Endothelial cell (in vitro differentiated cells): ENCODE measurements at regions not wholly inside any gene's neighbourhood (a gene's known extent, or its start where the extent isn't known, plus 50 kb on each side); places are given as distances from the start of the nearest gene placed in this dataset.

Experiments
- DNase-seq: peaks from one replicate; pipeline ENCODE4 v3.0.0; 2021; ENCODE audit warnings: low spot score
- H3K27ac Mint-ChIP-seq: one replicate; pipeline ENCODE4 v1.8.0; 2021; ENCODE audit warnings: mixed read lengths, inconsistent platforms; ENCODE audit not compliant: unreplicated experiment
- H3K27me3 Mint-ChIP-seq: one replicate; pipeline ENCODE4 v1.8.0; 2021; ENCODE audit warnings: mild to moderate bottlenecking, moderate library complexity, mixed read lengths, inconsistent platforms; ENCODE audit not compliant: unreplicated experiment
- H3K36me3 Mint-ChIP-seq: one replicate; pipeline ENCODE4 v1.8.0; 2021; ENCODE audit warnings: mild to moderate bottlenecking, low read depth, mixed read lengths, inconsistent platforms; ENCODE audit not compliant: unreplicated experiment
- H3K4me1 Mint-ChIP-seq: one replicate; pipeline ENCODE4 v1.8.0; 2021; ENCODE audit warnings: mild to moderate bottlenecking, mixed read lengths, inconsistent platforms; ENCODE audit not compliant: unreplicated experiment
- H3K4me3 Mint-ChIP-seq: one replicate; pipeline ENCODE4 v1.8.0; 2021; ENCODE audit warnings: mild to moderate bottlenecking, mixed read lengths, inconsistent platforms; ENCODE audit not compliant: unreplicated experiment
- H3K9me3 Mint-ChIP-seq: one replicate; pipeline ENCODE4 v1.8.0; 2021; ENCODE audit warnings: mixed read lengths, inconsistent platforms; ENCODE audit not compliant: unreplicated experiment
- TF ChIP-seq, protein P1 (sequence below): fragments of 200-600 bp; sonication (generic); IDR thresholded peaks from one replicate; pipeline ENCODE4 v1.5.0; 2021; ENCODE audit warnings: antibody characterized with exemption; ENCODE audit not compliant: unreplicated experiment

DNA sequence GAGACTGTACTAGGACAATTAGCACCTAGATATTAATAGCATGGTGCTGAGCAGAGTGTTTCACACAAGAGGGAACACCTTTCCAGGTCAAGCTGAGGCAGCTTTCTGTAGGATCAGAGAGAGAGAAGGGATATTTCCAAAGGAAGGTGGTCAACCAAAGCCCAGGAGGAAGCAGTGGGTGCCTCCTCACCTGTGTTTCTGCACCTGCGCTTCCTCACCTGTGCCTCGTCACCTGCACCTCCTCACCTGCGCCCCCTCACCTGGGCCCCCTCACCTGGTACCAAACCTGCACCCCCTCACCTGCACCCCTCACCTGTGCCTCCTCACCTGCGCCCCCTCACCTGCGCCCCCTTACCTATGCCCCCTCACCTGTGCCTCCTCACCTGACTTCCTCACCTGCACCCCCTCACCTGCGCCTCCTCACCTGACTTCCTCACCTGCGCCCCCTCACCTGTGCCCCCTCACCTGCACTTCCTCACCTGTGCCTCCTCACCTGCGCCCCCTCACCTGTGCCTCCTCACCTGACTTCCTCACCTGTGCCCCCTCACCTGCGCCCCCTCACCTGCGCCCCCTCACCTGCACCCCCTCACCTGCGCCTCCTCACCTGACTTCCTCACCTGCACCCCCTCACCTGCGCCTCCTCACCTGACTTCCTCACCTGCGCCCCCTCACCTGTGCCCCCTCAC is 67.9 kb downstream of the TTLL2 start:
- Mint-ChIP-seq H3K36me3 (no peaks in the 10 kb centered on the region), H3K27ac (no peak overlapping the region), H3K4me1 (no peaks in the 10 kb centered on the region), H3K27me3 (peaks cover 1% of the 10 kb centered on the region), H3K9me3 (no peaks in the 10 kb centered on the region), H3K4me3 (peak overlapping the region; percentile 23)
- TF ChIP-seq, protein P1, sequence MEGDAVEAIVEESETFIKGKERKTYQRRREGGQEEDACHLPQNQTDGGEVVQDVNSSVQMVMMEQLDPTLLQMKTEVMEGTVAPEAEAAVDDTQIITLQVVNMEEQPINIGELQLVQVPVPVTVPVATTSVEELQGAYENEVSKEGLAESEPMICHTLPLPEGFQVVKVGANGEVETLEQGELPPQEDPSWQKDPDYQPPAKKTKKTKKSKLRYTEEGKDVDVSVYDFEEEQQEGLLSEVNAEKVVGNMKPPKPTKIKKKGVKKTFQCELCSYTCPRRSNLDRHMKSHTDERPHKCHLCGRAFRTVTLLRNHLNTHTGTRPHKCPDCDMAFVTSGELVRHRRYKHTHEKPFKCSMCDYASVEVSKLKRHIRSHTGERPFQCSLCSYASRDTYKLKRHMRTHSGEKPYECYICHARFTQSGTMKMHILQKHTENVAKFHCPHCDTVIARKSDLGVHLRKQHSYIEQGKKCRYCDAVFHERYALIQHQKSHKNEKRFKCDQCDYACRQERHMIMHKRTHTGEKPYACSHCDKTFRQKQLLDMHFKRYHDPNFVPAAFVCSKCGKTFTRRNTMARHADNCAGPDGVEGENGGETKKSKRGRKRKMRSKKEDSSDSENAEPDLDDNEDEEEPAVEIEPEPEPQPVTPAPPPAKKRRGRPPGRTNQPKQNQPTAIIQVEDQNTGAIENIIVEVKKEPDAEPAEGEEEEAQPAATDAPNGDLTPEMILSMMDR, result no peak
- no peak for DNase-seq

DNA sequence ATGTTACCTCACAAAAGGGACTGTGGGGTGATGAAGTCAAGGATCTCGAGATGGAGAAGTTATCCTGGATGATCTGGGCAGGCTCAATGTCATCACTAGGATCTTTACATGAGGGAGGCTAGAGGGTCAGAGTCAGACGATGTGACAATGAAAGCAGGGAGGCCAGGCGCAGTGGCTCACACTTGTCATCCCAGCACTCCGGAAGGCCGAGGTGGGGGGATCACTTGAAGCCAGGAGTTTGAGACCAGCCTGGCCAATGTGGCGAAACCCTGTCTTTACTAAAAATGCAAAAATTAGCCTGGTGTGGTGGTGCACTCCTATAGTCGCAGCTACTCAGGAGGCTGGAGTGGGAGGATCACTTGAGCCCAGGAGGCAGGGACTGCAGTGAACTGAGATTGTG is 68.8 kb downstream of the TTLL2 start:
- H3K27ac Mint-ChIP-seq, result no peak overlapping the region
- no peaks in the 10 kb centered on the region for H3K36me3 Mint-ChIP-seq
- TF ChIP-seq, protein P1, result no peak

DNA sequence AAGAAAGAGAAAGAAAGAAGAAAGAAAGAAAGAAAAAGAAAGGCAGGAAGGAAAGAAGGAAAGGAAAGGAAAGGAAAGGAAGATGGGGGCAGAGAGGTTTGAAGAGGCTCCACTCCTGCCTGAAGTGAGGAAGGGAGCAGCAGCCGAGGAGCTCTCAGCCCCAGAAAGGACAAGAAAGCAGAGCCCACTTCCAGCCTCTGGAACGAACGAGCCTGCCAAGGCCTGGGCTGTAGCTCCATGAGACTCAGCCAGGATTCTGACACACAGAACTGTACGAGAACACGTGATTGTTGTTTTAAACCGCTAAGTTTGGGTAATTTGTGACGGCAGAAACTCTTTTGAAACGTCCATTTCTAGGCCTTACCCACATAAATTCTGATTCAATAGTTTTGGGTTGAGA is 69.5 kb downstream of the TTLL2 start:
- Mint-ChIP-seq H3K9me3 (no peaks in the 10 kb centered on the region), H3K4me1 (no peaks in the 10 kb centered on the region), H3K4me3 (no peak overlapping the region), H3K27ac (no peak overlapping the region), H3K27me3 (no peaks in the 10 kb centered on the region), H3K36me3 (no peaks in the 10 kb centered on the region)
- DNase-seq, result no peak
- TF ChIP-seq, protein P1, result no peak

More for the DNA sequence above, 68.8 kb downstream of the TTLL2 start:
- H3K4me3 Mint-ChIP-seq, result no peak overlapping the region
- H3K9me3 Mint-ChIP-seq, result no peaks in the 10 kb centered on the region
- no peaks in the 10 kb centered on the region for H3K27me3 Mint-ChIP-seq
- DNase-seq, result no peak
- no peaks in the 10 kb centered on the region for H3K4me1 Mint-ChIP-seq

DNA sequence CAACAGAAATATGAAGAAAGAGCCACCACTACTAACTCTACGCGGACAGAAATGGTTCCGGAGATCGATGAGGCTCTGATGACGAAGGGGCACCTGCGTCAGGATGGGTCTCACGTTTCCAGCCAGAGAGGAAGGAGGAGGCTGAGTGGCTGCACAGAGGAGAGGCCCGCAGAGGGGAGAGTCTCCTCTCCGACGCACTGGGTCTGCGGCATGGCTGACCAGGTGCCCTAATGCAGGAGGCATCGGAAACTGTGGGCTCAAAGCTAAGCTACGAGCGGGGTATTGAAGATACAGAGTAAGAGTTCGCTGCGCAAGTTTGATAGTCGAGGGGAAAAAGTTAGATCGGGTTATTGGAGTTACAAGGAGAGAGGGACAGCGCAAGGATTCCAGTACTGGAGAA is 69.9 kb downstream of the TTLL2 start:
- TF ChIP-seq, protein P1, result no peak
- H3K4me1 Mint-ChIP-seq, result no peaks in the 10 kb centered on the region
- H3K27me3 Mint-ChIP-seq, result no peaks in the 10 kb centered on the region
- no peaks in the 10 kb centered on the region for H3K36me3 Mint-ChIP-seq
- DNase-seq, result no peak
- H3K4me3 Mint-ChIP-seq, result no peak overlapping the region
- no peak overlapping the region for H3K27ac Mint-ChIP-seq
- no peaks in the 10 kb centered on the region for H3K9me3 Mint-ChIP-seq

DNA sequence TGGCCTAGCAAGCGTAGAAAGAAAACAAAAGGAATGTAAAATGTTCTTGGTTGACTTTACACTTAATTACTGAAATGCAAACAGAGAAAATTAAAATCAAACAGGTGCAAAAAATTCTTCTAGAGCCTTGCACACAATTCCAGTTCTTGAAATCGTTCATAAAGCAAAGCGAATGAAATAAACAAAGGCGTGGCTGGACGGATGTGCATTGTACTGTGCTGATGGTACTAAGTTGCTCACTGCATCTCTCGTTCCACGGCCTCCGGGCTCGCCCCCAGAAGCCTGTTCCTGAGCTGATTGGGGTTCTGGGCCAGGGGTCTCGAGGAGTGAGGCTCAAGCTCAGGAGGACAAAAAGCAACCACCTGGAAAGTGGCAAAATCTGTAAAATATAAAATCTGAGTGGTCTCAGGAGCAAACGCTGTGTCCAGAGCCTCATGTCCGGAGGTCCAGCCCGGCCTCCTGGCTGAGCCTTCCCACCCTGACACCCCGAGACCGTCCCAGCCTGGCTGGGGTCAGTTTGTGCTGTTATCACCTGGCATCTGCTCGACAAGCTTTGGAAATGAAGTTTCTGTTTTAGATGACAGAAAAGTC is 71.3 kb downstream of the TTLL2 start:
- Mint-ChIP-seq H3K36me3 (no peaks in the 10 kb centered on the region), H3K27me3 (no peaks in the 10 kb centered on the region), H3K27ac (no peak overlapping the region), H3K4me3 (no peak overlapping the region), H3K9me3 (no peaks in the 10 kb centered on the region), H3K4me1 (no peaks in the 10 kb centered on the region)
- TF ChIP-seq, protein P1, result no peak
- DNase-seq, result no peak
